ENCODE measurements at regions not wholly inside any gene's neighbourhood (a gene's known extent, or its start where the extent isn't known, plus 50 kb on each side); places are given as distances from the start of the nearest gene placed in this dataset.

GRCh38 chr3:148023994-148024393 is 614.8 kb downstream of the ZIC1 start:
- H3K36me3 ChIP-seq (ENCODE audit: control insufficient read depth, insufficient read depth, low read length): no peaks in the 10 kb centered on the region
- no peak overlapping the region for H3K23ac ChIP-seq (ENCODE audit: low read depth, low read length)
- in situ Hi-C loops (cut with MboI; ENCODE audit: low sequenced_read_pairs) (no loop called here), intact Hi-C loops (cut with micrococcal nuclease) (no loop called here), dilution Hi-C loops (cut with HindIII; ENCODE audit: low sequenced_read_pairs, unreplicated experiment) (no loop called here)
- POLR2A ChIA-PET (ENCODE audit: unreplicated experiment): no interaction called here
- no peak overlapping the region for H2BK20ac ChIP-seq (ENCODE audit: low read depth, low read length)
- H3K9ac ChIP-seq (ENCODE audit: low read depth, low read length): no peak overlapping the region
- CTCF ChIA-PET: no interaction called here
- no peaks in the 10 kb centered on the region for H3K27me3 ChIP-seq (ENCODE audit: control insufficient read depth, insufficient read depth, low read length)
- H3K27ac ChIP-seq (ENCODE audit: insufficient read depth, low read length): no peak overlapping the region
- no peak overlapping the region for H4K91ac ChIP-seq (ENCODE audit: insufficient read depth, low read depth, low read length)
- no peak overlapping the region for H3K4me2 ChIP-seq (ENCODE audit: low read depth, low read length)
- no peaks in the 10 kb centered on the region for H3K4me1 ChIP-seq (ENCODE audit: control insufficient read depth, insufficient read depth, low read length)
- no peaks in the 10 kb centered on the region for H3K79me1 ChIP-seq (ENCODE audit: low read depth in 1 of 2, low read length in 2 of 2)
- H3K4ac ChIP-seq (ENCODE audit: low read depth, low read length): no peak overlapping the region
- H2BK5ac ChIP-seq (ENCODE audit: low read depth, low read length, poor library complexity, severe bottlenecking): no peak overlapping the region
- no peak overlapping the region for H2BK15ac ChIP-seq (ENCODE audit: low read depth, low read length)
- ATAC-seq (ENCODE audit: low read depth): peak; percentile 83
- no peak overlapping the region for H3K56ac ChIP-seq (ENCODE audit: extremely low read depth, insufficient read depth, low read length)
- H2AK9ac ChIP-seq (replicated peaks; ENCODE audit: low read depth, low read length, poor library complexity): no peak overlapping the region
- no peak overlapping the region for H4K5ac ChIP-seq (ENCODE audit: low read depth, low read length)
- H2AK5ac ChIP-seq (ENCODE audit: low read depth, low read length): no peak overlapping the region
- DNase-seq: peak; percentile 86
- no TSS peak for BruUV-seq (replicated peaks)
- H3K4me3 ChIP-seq (ENCODE audit: insufficient read depth, low read depth, low read length): no peak overlapping the region
- H3K14ac ChIP-seq (replicated peaks; ENCODE audit: low read depth, low read length): no peak overlapping the region
- H3K18ac ChIP-seq (ENCODE audit: low read depth, low read length): no peak overlapping the region
- TF ChIP-seq SMC3 (IDR thresholded peaks at IDR 0.05; ENCODE audit: low read depth, low read length) (no peak), RFX5 (IDR thresholded peaks at IDR 0.05; ENCODE audit: low read depth, low read length) (no peak), POLR2A (IDR thresholded peaks at IDR 0.05; ENCODE audit: low read depth, low read length) (no peak), CEBPB (IDR thresholded peaks at IDR 0.05; ENCODE audit: low read depth, low read length) (no peak), FOS (IDR thresholded peaks at IDR 0.05; ENCODE audit: low read depth, low read length) (no peak), MAFK (IDR thresholded peaks at IDR 0.05; ENCODE audit: low read depth, low read length) (no peak), RAD21 (IDR thresholded peaks at IDR 0.05; ENCODE audit: low read length) (no peak), MAZ (IDR thresholded peaks at IDR 0.05; ENCODE audit: borderline replicate concordance, low read depth, low read length) (no peak), BHLHE40 (IDR thresholded peaks at IDR 0.05; ENCODE audit: low read depth, low read length) (no peak), USF2 (IDR thresholded peaks at IDR 0.05; ENCODE audit: low read depth, low read length) (no peak), CTCF (conservative IDR thresholded peaks at IDR 0.05; ENCODE audit: low read depth, low read length) (no peak)
- no peaks in the 10 kb centered on the region for H4K20me1 ChIP-seq (ENCODE audit: insufficient read depth, low read length)
- no peaks in the 10 kb centered on the region for H3K9me3 ChIP-seq (ENCODE audit: control insufficient read depth, insufficient read depth, low read length)
- H4K8ac ChIP-seq (ENCODE audit: low read depth in 2 of 2, low read length in 2 of 2): no peak overlapping the region
- no peaks in the 10 kb centered on the region for H3K9me1 ChIP-seq (ENCODE audit: insufficient read depth, low read length)
- no CpG with 5 or more reads among the region's 6 CpGs for WGBS, 2 experiments (ENCODE audit: extremely low coverage in 2 of 2, insufficient read length in 1 of 2)
- H2BK120ac ChIP-seq (ENCODE audit: low read depth, low read length): no peak overlapping the region
- H2AFZ ChIP-seq (replicated peaks; ENCODE audit: low read length, poor library complexity): no peak overlapping the region

All from IMR-90 (cell line).